Fibroblast of lung (primary cell): ENCODE measurements at regions not wholly inside any gene's neighbourhood (a gene's known extent, or its start where the extent isn't known, plus 50 kb on each side); places are given as distances from the start of the nearest gene placed in this dataset.

ENCODE experiments used
- DNase-seq, 2 donors: peaks; one replicate each; pipeline versions ENCODE4 v3.0.0 to v3.0.0-alpha.2; 2010; ENCODE audit warnings: low read depth in 2 of 2
- H2AFZ ChIP-seq: 2 replicates; pipeline ENCODE4 v1.5.1; 2012; ENCODE audit warnings: low read length, control low read depth, inconsistent platforms
- H3K27ac ChIP-seq: 2 replicates; pipeline ENCODE4 v1.5.1; 2011; ENCODE audit warnings: low read length, control low read depth; ENCODE audit not compliant: insufficient read depth
- H3K27me3 ChIP-seq: 2 replicates; pipeline ENCODE4 v1.5.1; 2011; ENCODE audit warnings: mild to moderate bottlenecking, low read length; ENCODE audit not compliant: control insufficient read depth, insufficient read depth
- H3K36me3 ChIP-seq: 2 replicates; pipeline ENCODE4 v1.5.1; 2011; ENCODE audit warnings: low read length; ENCODE audit not compliant: control insufficient read depth, insufficient read depth
- H3K4me1 ChIP-seq: 2 replicates; pipeline ENCODE4 v1.5.1; 2011; ENCODE audit warnings: low read length; ENCODE audit not compliant: control insufficient read depth, insufficient read depth; ENCODE audit errors: extremely low read depth
- H3K4me2 ChIP-seq: 2 replicates; pipeline ENCODE4 v1.5.1; 2011; ENCODE audit warnings: low read length, control low read depth; ENCODE audit not compliant: insufficient read depth; ENCODE audit errors: extremely low read depth
- H3K4me3 ChIP-seq, 4 experiments: fragments of 200-600 bp in 1 of 4; sonication (generic) in 1 of 4; replicated peaks in 1 of 4; 2 replicates each; pipeline ENCODE4 v1.5.1; 2011 to 2016; ENCODE audit warnings: low read length in 4 of 4, low read depth in 3 of 4, mild to moderate bottlenecking in 3 of 4, control low read depth in 2 of 4, inconsistent platforms in 1 of 4, mixed read lengths in 1 of 4; ENCODE audit not compliant: insufficient read depth in 1 of 4; ENCODE audit errors: control extremely low read depth in 1 of 4
- H3K79me2 ChIP-seq: 2 replicates; pipeline ENCODE4 v1.5.1; 2012; ENCODE audit warnings: mild to moderate bottlenecking, low read length, inconsistent platforms; ENCODE audit not compliant: control insufficient read depth, insufficient read depth
- H3K9ac ChIP-seq: 2 replicates; pipeline ENCODE4 v1.5.1; 2011; ENCODE audit warnings: mild to moderate bottlenecking, low read length, control low read depth; ENCODE audit not compliant: insufficient read depth
- H3K9me3 ChIP-seq: 2 replicates; pipeline ENCODE4 v1.5.1; 2012; ENCODE audit warnings: low read depth, low read length; ENCODE audit not compliant: control insufficient read depth, insufficient read depth
- H4K20me1 ChIP-seq: 2 replicates; pipeline ENCODE4 v1.5.1; 2011; ENCODE audit warnings: low read length; ENCODE audit not compliant: control insufficient read depth, insufficient read depth; ENCODE audit errors: extremely low read depth
- CTCF ChIP-seq, 2 donors: IDR thresholded peaks in 1 of 2; conservative IDR thresholded peaks in 1 of 2; 1 replicate in 1 of 2; 2 replicates in 1 of 2; pipeline ENCODE4 v1.5.1; 2011 to 2012; ENCODE audit warnings: low read length in 2 of 2, control low read depth in 1 of 2, inconsistent platforms in 1 of 2, low read depth in 1 of 2, mild to moderate bottlenecking in 1 of 2
- EZH2 ChIP-seq: IDR thresholded peaks from 2 replicates; pipeline ENCODE4 v1.5.1; 2012; ENCODE audit warnings: low read length, control low read depth, mild to moderate bottlenecking; ENCODE audit errors: missing control alignments

- no peaks in the 10 kb centered on the region for H3K4me1 ChIP-seq
- H2AFZ ChIP-seq, result no peak overlapping the region
- no peak for DNase-seq
- H3K4me2 ChIP-seq, result no peak overlapping the region
- no peaks in the 10 kb centered on the region for H3K9me3 ChIP-seq
- H3K27ac ChIP-seq, result no peak overlapping the region
- H3K79me2 ChIP-seq, result no peaks in the 10 kb centered on the region
- H3K36me3 ChIP-seq, result no peaks in the 10 kb centered on the region
- H3K4me3 ChIP-seq, result no peak overlapping the region
- no peak overlapping the region for H3K9ac ChIP-seq
- TF ChIP-seq EZH2, result no peak
- no peak for TF ChIP-seq CTCF (conservative IDR thresholded peaks at IDR 0.05 in 1 of 2, IDR thresholded peaks at IDR 0.05 in 1 of 2; ENCODE audit: low read depth in 1 of 2, low read length in 2 of 2)
- no peaks in the 10 kb centered on the region for H3K27me3 ChIP-seq
- no peaks in the 10 kb centered on the region for H4K20me1 ChIP-seq
Observed at GRCh38 chr7:145184956-145185355, 349.1 kb upstream of the TPK1 start.

- Histone ChIP-seq H3K27ac (no peak overlapping the region), H4K20me1 (no peaks in the 10 kb centered on the region), H3K79me2 (no peaks in the 10 kb centered on the region), H3K4me1 (no peaks in the 10 kb centered on the region), H3K4me2 (no peak overlapping the region), H3K36me3 (no peaks in the 10 kb centered on the region), H2AFZ (no peak overlapping the region), H3K9me3 (no peaks in the 10 kb centered on the region), H3K4me3 (no peak overlapping the region), H3K27me3 (no peaks in the 10 kb centered on the region), H3K9ac (no peak overlapping the region)
- TF ChIP-seq CTCF (conservative IDR thresholded peaks at IDR 0.05 in 1 of 2, IDR thresholded peaks at IDR 0.05 in 1 of 2; ENCODE audit: low read depth in 1 of 2, low read length in 2 of 2), result no peak
- no peak for TF ChIP-seq EZH2
- DNase-seq, result peak in 1 of 2 donors; percentile 6
Observed at GRCh38 chr7:145183069-145183468, 347.2 kb upstream of the TPK1 start.

GRCh38 chr7:145175366-145175765, 339.5 kb upstream of the TPK1 start:
- DNase-seq, result peak in 1 of 2 donors; percentile 11
- no peak for TF ChIP-seq EZH2
- no peak for TF ChIP-seq CTCF (conservative IDR thresholded peaks at IDR 0.05 in 1 of 2, IDR thresholded peaks at IDR 0.05 in 1 of 2; ENCODE audit: low read depth in 1 of 2, low read length in 2 of 2)
- H3K27ac ChIP-seq, result no peak overlapping the region

More at GRCh38 chr7:145175366-145175765, 339.5 kb upstream of the TPK1 start:
- Histone ChIP-seq H3K9ac (no peak overlapping the region), H2AFZ (no peak overlapping the region), H3K4me3 (no peak overlapping the region), H3K36me3 (no peaks in the 10 kb centered on the region), H3K9me3 (no peaks in the 10 kb centered on the region), H3K4me1 (no peaks in the 10 kb centered on the region), H4K20me1 (no peaks in the 10 kb centered on the region), H3K27me3 (no peaks in the 10 kb centered on the region), H3K4me2 (no peak overlapping the region), H3K79me2 (no peaks in the 10 kb centered on the region)
